SU-DHL-6 (cell line): ENCODE measurements at regions not wholly inside any gene's neighbourhood (a gene's known extent, or its start where the extent isn't known, plus 50 kb on each side); places are given as distances from the start of the nearest gene placed in this dataset.

Experiments
- H2AFZ ChIP-seq: fragments of 200-600 bp; sonication (generic); 2 replicates; pipeline ENCODE4 v1.6.1; 2014; ENCODE audit warnings: low read depth, mild to moderate bottlenecking, moderate library complexity, mixed read lengths, antibody characterized with exemption, low read length; ENCODE audit not compliant: severe bottlenecking
- H3F3A ChIP-seq: fragments of 200-600 bp; shearing (Covaris generic); 2 replicates; pipeline ENCODE4 v1.6.0; 2016; ENCODE audit warnings: antibody characterized with exemption, mild to moderate bottlenecking; ENCODE audit not compliant: insufficient read depth
- H3K27ac ChIP-seq: fragments of 200-600 bp; sonication (generic); 2 replicates; pipeline ENCODE4 v1.5.1; 2016; ENCODE audit warnings: low read depth, mild to moderate bottlenecking, low read length, moderate library complexity, mixed read lengths
- H3K27me3 ChIP-seq: fragments of 200-600 bp; sonication (generic), shearing (Covaris generic); 2 replicates; pipeline ENCODE4 v1.6.0; 2014; ENCODE audit warnings: mild to moderate bottlenecking, low read length
- H3K36me3 ChIP-seq: fragments of 200-600 bp; sonication (generic); 2 replicates; pipeline ENCODE4 v1.6.1; 2014; ENCODE audit warnings: mild to moderate bottlenecking, low read length, mixed read lengths
- H3K4me2 ChIP-seq: fragments of 300-600, 200-600 bp; shearing (Covaris generic), sonication (generic); 2 replicates; pipeline ENCODE4 v1.6.0; 2014; ENCODE audit warnings: low read length, low read depth, mild to moderate bottlenecking; ENCODE audit not compliant: poor library complexity, severe bottlenecking
- H3K4me3 ChIP-seq: fragments of 200-600 bp; sonication (generic); 2 replicates; pipeline ENCODE4 v1.5.1; 2014; ENCODE audit warnings: antibody characterized with exemption, low read length, mild to moderate bottlenecking, mixed read lengths; ENCODE audit not compliant: insufficient read depth, poor library complexity, severe bottlenecking
- H3K79me2 ChIP-seq: fragments of 200-600 bp; sonication (generic); 2 replicates; pipeline ENCODE4 v1.6.1; 2014; ENCODE audit warnings: mild to moderate bottlenecking, low read length, moderate library complexity; ENCODE audit not compliant: insufficient read depth
- H3K9ac ChIP-seq: fragments of 200-600 bp; sonication (generic); 2 replicates; pipeline ENCODE4 v1.7.0; 2014; ENCODE audit warnings: mild to moderate bottlenecking, low read length
- H3K9me2 ChIP-seq: fragments of 200-600 bp; sonication (generic); replicated peaks from 2 replicates; pipeline ENCODE4 v1.6.1; 2014; ENCODE audit warnings: low read length; ENCODE audit not compliant: insufficient read depth
- H3K9me3 ChIP-seq: fragments of 200-600 bp; sonication (generic); 2 replicates; pipeline ENCODE4 v1.6.1; 2014; ENCODE audit warnings: low read length, mixed read lengths; ENCODE audit not compliant: insufficient read depth
- H4K20me1 ChIP-seq: fragments of 200-600 bp; sonication (generic); 2 replicates; pipeline ENCODE4 v1.6.1; 2014; ENCODE audit warnings: low read depth, mild to moderate bottlenecking, antibody characterized with exemption, low read length, moderate library complexity, mixed read lengths
- EZH2phosphoT487 ChIP-seq: fragments of 200-600 bp; sonication (generic), shearing (Covaris generic); conservative IDR thresholded peaks from 2 replicates; pipeline ENCODE4 v1.6.1; 2018; ENCODE audit warnings: mild to moderate bottlenecking, antibody characterized with exemption, low read length, moderate library complexity, mixed read lengths
- TF ChIP-seq, protein P1 (sequence below): fragments of 200-600 bp; sonication (generic); IDR thresholded peaks from one replicate; pipeline ENCODE4 v1.5.1; 2017; ENCODE audit warnings: antibody characterized with exemption, mild to moderate bottlenecking, low read length, moderate library complexity; ENCODE audit not compliant: insufficient read depth, poor library complexity, severe bottlenecking

DNA sequence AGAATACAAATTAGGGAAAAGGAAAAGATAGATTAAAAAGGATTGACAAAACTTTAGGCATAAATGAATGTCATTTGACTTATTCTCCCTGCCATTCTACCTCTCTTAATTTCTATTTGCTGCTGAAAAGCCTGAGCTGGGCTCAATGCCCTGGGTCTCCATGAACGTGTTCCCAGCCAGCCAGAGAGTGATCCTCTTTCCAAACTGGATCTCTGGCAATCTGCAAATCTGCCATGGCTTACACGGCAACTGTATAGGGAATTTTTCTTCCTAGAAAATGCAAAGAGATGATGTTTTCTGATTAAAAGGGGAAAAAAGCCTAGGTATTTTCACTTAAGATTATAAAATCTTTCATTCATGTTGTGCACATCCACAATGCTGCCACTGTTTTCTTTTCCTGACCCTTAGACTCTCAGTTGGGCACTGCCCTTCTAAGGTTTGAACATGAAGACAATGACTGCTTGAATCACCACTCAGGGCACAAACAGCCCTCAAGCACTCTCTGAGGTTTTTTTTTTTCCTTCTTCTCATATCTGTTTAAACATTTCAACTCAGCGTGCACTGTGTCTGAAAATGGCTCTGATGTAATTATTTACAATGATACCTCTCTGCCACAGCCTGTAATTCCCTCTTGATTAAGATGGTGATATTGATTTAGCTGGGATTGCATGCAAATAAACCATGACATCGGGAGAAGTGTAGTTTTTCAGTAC is 60.3 kb downstream of the DACT1 start:
- no peak overlapping the region for H3K27ac ChIP-seq
- H3F3A ChIP-seq, result no peaks in the 10 kb centered on the region
- H3K9me2 ChIP-seq, result no peaks in the 10 kb centered on the region
- H3K9ac ChIP-seq, result no peak overlapping the region
- no peaks in the 10 kb centered on the region for H3K9me3 ChIP-seq
- H3K36me3 ChIP-seq, result no peaks in the 10 kb centered on the region
- H4K20me1 ChIP-seq, result no peaks in the 10 kb centered on the region
- no peak for TF ChIP-seq EZH2phosphoT487
- TF ChIP-seq, protein P1, sequence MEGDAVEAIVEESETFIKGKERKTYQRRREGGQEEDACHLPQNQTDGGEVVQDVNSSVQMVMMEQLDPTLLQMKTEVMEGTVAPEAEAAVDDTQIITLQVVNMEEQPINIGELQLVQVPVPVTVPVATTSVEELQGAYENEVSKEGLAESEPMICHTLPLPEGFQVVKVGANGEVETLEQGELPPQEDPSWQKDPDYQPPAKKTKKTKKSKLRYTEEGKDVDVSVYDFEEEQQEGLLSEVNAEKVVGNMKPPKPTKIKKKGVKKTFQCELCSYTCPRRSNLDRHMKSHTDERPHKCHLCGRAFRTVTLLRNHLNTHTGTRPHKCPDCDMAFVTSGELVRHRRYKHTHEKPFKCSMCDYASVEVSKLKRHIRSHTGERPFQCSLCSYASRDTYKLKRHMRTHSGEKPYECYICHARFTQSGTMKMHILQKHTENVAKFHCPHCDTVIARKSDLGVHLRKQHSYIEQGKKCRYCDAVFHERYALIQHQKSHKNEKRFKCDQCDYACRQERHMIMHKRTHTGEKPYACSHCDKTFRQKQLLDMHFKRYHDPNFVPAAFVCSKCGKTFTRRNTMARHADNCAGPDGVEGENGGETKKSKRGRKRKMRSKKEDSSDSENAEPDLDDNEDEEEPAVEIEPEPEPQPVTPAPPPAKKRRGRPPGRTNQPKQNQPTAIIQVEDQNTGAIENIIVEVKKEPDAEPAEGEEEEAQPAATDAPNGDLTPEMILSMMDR, result no peak
- no peak overlapping the region for H2AFZ ChIP-seq
- H3K4me2 ChIP-seq, result no peak overlapping the region
- no peaks in the 10 kb centered on the region for H3K27me3 ChIP-seq
- H3K4me3 ChIP-seq, result no peak overlapping the region
- no peaks in the 10 kb centered on the region for H3K79me2 ChIP-seq

DNA sequence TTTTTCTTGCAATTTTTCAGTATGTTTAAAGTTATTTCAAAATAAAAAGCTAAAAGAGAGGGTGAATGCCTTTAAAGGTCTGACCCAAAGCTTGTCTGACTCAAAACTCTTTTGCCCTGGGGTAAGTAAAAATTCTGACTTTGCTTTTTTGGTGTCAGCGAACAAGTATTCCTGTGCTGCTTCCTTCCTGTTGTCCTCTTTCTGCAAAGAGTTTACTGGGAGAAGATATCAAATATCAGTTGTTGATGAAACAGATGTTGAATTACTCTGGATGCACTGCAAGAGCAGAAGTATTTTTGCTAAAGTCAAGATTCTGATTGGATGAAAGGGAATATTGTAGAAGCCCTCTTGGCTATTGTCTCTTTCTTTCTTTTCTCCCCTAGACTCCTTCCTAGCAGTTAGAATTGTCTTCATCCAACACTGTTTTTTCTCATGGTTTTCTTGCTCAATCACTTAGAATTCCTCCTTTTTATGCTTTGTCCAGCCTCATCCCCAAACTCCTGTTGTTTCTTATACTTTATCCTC is 62.0 kb downstream of the DACT1 start:
- Histone ChIP-seq H3K9me3 (no peaks in the 10 kb centered on the region), H4K20me1 (no peaks in the 10 kb centered on the region), H2AFZ (no peak overlapping the region), H3K27ac (no peak overlapping the region), H3K4me3 (no peak overlapping the region), H3K79me2 (no peaks in the 10 kb centered on the region), H3K36me3 (no peaks in the 10 kb centered on the region), H3K9me2 (no peaks in the 10 kb centered on the region), H3K4me2 (no peak overlapping the region), H3K27me3 (no peaks in the 10 kb centered on the region), H3K9ac (no peak overlapping the region), H3F3A (no peaks in the 10 kb centered on the region)
- TF ChIP-seq EZH2phosphoT487, result no peak
- TF ChIP-seq, protein P1, result no peak

DNA sequence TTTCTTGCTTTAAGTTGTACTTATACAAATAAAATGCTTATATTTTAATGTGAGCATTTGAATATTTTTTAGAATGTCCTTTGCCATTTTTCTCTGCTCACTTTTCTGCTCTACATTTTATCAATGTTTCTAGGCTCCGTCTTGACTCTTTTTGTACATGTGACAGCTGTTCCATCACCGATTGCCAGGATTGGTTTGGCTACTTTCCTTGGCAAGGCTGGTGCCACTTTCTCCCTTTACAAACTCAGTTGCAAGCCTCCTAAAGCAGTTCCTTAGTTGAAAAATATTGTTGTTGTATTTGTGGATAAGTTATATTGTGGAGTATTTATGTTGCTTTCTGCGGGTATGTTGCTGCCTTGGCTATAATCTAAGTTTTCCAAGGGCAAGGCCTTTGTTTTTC is 63.4 kb downstream of the DACT1 start:
- H3K9me2 ChIP-seq, result no peaks in the 10 kb centered on the region
- H3K79me2 ChIP-seq, result no peaks in the 10 kb centered on the region
- no peak overlapping the region for H3K9ac ChIP-seq
- no peak overlapping the region for H3K27ac ChIP-seq
- H4K20me1 ChIP-seq, result no peaks in the 10 kb centered on the region
- H3K9me3 ChIP-seq, result no peaks in the 10 kb centered on the region
- TF ChIP-seq EZH2phosphoT487, result no peak
- TF ChIP-seq, protein P1, result no peak
- H3K4me3 ChIP-seq, result no peak overlapping the region
- H3F3A ChIP-seq, result no peaks in the 10 kb centered on the region
- no peak overlapping the region for H3K4me2 ChIP-seq
- H2AFZ ChIP-seq, result no peak overlapping the region
- H3K36me3 ChIP-seq, result no peaks in the 10 kb centered on the region
- no peaks in the 10 kb centered on the region for H3K27me3 ChIP-seq
